Fibroblast of villous mesenchyme (primary cell): ENCODE measurements at regions not wholly inside any gene's neighbourhood (a gene's known extent, or its start where the extent isn't known, plus 50 kb on each side); places are given as distances from the start of the nearest gene placed in this dataset.
A peak's percentile ranks its signal among the peaks of the same experiment; 100 is the strongest.

ENCODE experiments used
- DNase-seq: peaks from one replicate; pipeline ENCODE4 v3.0.0-alpha.2; 2010; ENCODE audit warnings: low read depth
- H3K4me3 ChIP-seq: 2 replicates; pipeline ENCODE4 v1.5.1; 2011; ENCODE audit warnings: low read depth, mild to moderate bottlenecking, low read length
- CTCF ChIP-seq: IDR thresholded peaks from 2 replicates; pipeline ENCODE4 v1.5.1; 2012; ENCODE audit warnings: low read depth, mild to moderate bottlenecking, low read length; ENCODE audit not compliant: insufficient read depth

GRCh38 chr6:157757430-157758403 is 65.3 kb upstream of the SNX9 start:
- DNase-seq, result no peak
- H3K4me3 ChIP-seq, result no peak overlapping the region
- TF ChIP-seq CTCF, result no peak

DNA sequence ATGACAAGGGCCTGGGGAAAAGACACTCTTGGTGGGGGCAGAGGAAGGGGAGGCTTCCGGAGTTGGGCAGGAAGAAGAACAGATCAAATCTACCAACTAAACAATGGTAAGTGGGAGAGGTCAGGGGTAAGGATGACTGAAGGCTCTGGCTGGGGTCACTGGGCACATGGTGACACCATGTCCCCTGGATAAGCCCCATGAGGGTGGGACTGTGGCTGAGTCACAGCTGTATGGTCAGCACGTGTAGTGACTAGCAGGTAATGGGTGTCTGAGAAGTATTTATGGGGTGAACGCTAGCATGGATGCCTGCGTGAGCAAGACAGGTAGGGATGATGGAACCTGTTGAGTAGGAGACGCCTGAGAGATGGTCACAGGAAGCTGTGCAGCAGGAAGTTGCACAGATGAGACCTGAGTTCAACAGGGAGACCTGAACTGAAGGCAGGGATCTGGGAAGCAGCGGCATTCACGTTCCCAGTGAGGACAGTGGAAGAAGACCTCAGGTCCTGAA is 64.5 kb upstream of the SNX9 start:
- DNase-seq, result no peak
- no peak for TF ChIP-seq CTCF
- H3K4me3 ChIP-seq, result no peak overlapping the region

DNA sequence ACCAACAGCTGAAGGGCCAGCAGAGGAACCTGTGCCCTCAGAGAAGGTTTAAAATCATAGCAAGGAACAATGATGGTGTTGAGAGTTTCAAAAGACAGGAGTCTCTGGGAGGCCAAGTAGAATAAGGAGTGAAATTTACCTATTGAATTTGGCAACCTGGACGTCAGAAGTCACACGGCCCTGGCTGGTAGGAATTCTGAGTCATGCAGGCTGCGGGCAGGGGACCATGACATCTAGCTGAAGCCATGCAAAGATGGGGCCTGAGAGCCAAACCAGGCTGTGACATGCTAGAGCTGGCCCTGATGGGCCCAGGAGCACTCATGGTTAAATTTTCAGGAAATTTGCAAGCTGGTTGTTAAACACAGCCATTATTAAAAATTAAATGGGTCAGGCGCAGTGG is 64.0 kb upstream of the SNX9 start:
- no peak for TF ChIP-seq CTCF
- H3K4me3 ChIP-seq, result no peak overlapping the region
- no peak for DNase-seq

- no peak for DNase-seq
- no peak for TF ChIP-seq CTCF
Measured at GRCh38 chr6:157760137-157760536, 62.9 kb upstream of the SNX9 start.

GRCh38 chr6:157760589-157761330 is 62.3 kb upstream of the SNX9 start:
- peak; percentile 88 for DNase-seq
- TF ChIP-seq CTCF, result no peak
- no peak overlapping the region for H3K4me3 ChIP-seq

More at GRCh38 chr6:157760137-157760536, 62.9 kb upstream of the SNX9 start:
- H3K4me3 ChIP-seq, result no peak overlapping the region

DNA sequence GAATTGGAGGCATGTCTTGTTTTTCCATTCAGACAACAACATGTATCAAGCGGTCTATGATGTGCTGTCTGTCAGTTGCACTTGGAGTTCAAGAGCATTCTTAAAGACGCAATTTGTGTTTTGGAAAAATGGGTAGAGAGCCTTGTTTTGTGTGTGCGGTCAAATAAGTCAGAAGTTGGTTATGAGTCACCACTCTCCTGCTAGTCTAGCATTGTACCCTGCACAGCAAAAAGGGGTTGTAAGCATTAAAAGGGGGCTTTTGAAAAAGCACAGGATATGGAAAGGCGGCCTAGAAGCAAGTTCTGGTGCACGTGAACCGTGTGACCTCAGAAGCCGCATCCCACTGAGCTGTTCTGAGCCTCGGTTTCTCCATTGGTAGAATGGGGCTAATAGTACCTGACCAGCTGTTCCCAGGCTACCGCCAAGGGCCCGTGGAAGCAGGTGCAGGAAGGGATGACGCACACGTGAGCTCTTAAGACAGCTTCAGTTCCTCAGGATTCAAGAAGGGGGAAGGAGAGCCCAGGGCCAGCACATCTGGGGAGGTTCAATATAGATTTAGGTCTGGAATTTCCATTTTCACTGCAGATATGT is 61.6 kb upstream of the SNX9 start:
- H3K4me3 ChIP-seq, result no peak overlapping the region
- TF ChIP-seq CTCF, result no peak
- DNase-seq, result peak; percentile 82
